GM12878 (cell line): ENCODE measurements at regions not wholly inside any gene's neighbourhood (a gene's known extent, or its start where the extent isn't known, plus 50 kb on each side); places are given as distances from the start of the nearest gene placed in this dataset.

Source experiments
- ATF2 ChIP-seq: IDR thresholded peaks from 2 replicates; pipeline ENCODE4 v1.6.1; 2012; ENCODE audit warnings: low read length, inconsistent platforms
- EP300 ChIP-seq, 2 experiments: fragments of 150-350 bp in 1 of 2; IDR thresholded peaks; 2 replicates each; pipeline ENCODE4 v1.6.1; 2011 to 2012; ENCODE audit warnings: low read depth in 2 of 2, low read length in 2 of 2, borderline replicate concordance in 1 of 2, improper control_type of control experiment in 1 of 2, inconsistent platforms in 1 of 2; ENCODE audit not compliant: control insufficient read depth in 1 of 2
- FOXK2 ChIP-seq: fragments of 450-650 bp; IDR thresholded peaks from 2 replicates; pipeline ENCODE4 v1.6.1; 2017; ENCODE audit warnings: mild to moderate bottlenecking, moderate library complexity
- KDM1A ChIP-seq: fragments of 200-600 bp; sonication (generic); IDR thresholded peaks from 2 replicates; pipeline ENCODE4 v1.6.1; 2016; ENCODE audit warnings: borderline replicate concordance
- LARP7 ChIP-seq: fragments of 450-650 bp; IDR thresholded peaks from 2 replicates; pipeline ENCODE4 v1.6.1; 2017; ENCODE audit warnings: mild to moderate bottlenecking
- MAX ChIP-seq: IDR thresholded peaks from 2 replicates; pipeline ENCODE4 v1.6.1; 2012; ENCODE audit warnings: low read depth, low read length, improper control_type of control experiment
- NBN ChIP-seq: fragments of 450-650 bp; IDR thresholded peaks from 2 replicates; pipeline ENCODE4 v1.6.1; 2016
- NFYB ChIP-seq: IDR thresholded peaks from 2 replicates; pipeline ENCODE4 v1.6.1; 2011; ENCODE audit warnings: low read depth, mild to moderate bottlenecking, low read length, improper control_type of control experiment, moderate library complexity; ENCODE audit not compliant: insufficient read depth
- NR2C2 ChIP-seq: IDR thresholded peaks from 2 replicates; pipeline ENCODE4 v1.6.1; 2011; ENCODE audit warnings: borderline replicate concordance, low read depth; ENCODE audit not compliant: control insufficient read depth, insufficient read length
- SIN3A ChIP-seq: IDR thresholded peaks from 2 replicates; pipeline ENCODE4 v1.6.1; 2012; ENCODE audit warnings: low read depth, low read length, improper control_type of control experiment
- TBL1XR1 ChIP-seq: IDR thresholded peaks from 2 replicates; pipeline ENCODE4 v1.6.1; 2012; ENCODE audit warnings: low read depth, low read length, improper control_type of control experiment
- TCF7 ChIP-seq: IDR thresholded peaks from 2 replicates; pipeline ENCODE4 v1.6.1; 2014; ENCODE audit warnings: antibody characterized with exemption, borderline replicate concordance
- USF2 ChIP-seq: IDR thresholded peaks from 2 replicates; pipeline ENCODE4 v1.6.1; 2011; ENCODE audit warnings: low read depth, low read length, improper control_type of control experiment, borderline replicate concordance
- ZNF384 ChIP-seq: IDR thresholded peaks from 2 replicates; pipeline ENCODE4 v1.6.1; 2012; ENCODE audit warnings: low read depth, mild to moderate bottlenecking, low read length, improper control_type of control experiment, borderline replicate concordance

- TF ChIP-seq MAX, result no peak
- TF ChIP-seq NFYB, result no peak
- TF ChIP-seq TBL1XR1, result no peak
- TF ChIP-seq TCF7, result no peak
- TF ChIP-seq ATF2, result no peak
- TF ChIP-seq NBN, result no peak
- TF ChIP-seq USF2, result no peak
- no peak for TF ChIP-seq ZNF384
- no peak for TF ChIP-seq SIN3A
- TF ChIP-seq LARP7, result no peak
- no peak for TF ChIP-seq NR2C2
- TF ChIP-seq FOXK2, result no peak
- no peak for TF ChIP-seq EP300 (IDR thresholded peaks at IDR 0.05; ENCODE audit: borderline replicate concordance in 1 of 2, control insufficient read depth in 1 of 2, low read depth in 2 of 2, low read length in 2 of 2)
- TF ChIP-seq KDM1A, result no peak
Observed at GRCh38 chr11:106540001-106540400, 462.5 kb downstream of the AASDHPPT start.
